Epithelial cell of prostate (primary cell): ENCODE measurements at regions not wholly inside any gene's neighbourhood (a gene's known extent, or its start where the extent isn't known, plus 50 kb on each side); places are given as distances from the start of the nearest gene placed in this dataset.

ENCODE experiments used
- DNase-seq: peaks from one replicate; pipeline ENCODE4 v3.0.0-alpha.2; 2011; ENCODE audit warnings: low read depth, low spot score
- H3K27ac ChIP-seq: fragments of 450-650 bp; 2 replicates; pipeline ENCODE4 v1.5.1; 2017; ENCODE audit warnings: mild to moderate bottlenecking

GRCh38 chr12:87302126-87302745 is 727.0 kb downstream of the C12orf50 start:
- no peak overlapping the region for H3K27ac ChIP-seq
- no peak for DNase-seq

DNA sequence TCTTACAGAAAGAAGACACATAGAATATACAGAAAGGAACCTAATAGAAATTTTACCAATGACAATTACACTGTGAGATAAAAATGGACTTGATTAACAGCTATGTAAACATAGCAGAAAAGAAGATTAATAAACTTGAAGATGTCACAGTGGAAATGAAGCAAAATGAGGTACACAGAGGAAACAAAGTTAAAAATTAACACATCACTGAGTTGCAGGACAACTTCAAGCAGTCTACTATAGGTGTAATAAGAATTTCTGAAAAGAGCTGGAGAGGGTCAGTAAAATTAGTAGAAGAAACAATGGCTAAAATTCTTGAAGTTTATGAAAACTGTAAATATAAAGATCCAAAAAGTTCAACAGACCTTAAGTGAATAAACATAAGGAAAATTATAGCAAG is 738.7 kb downstream of the C12orf50 start:
- no peak overlapping the region for H3K27ac ChIP-seq
- no peak for DNase-seq

DNA sequence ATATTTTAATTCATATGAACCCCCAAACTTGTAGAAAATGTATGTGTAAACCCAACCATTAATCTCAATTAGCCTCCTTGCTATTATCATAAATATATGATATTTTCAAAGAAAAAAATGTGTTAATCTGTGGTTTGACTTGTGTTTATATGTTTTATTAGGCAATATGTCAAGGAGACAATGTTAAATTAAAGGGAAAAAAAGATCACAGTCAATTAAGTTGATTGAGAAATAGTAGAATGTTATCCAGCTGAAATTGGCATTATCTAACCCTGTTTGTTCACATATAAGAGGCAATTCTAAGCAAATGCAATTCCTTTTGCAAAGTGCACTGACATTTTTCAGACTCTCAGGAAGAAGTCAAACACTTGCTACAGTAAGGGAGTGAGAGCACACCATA is 745.3 kb downstream of the C12orf50 start:
- H3K27ac ChIP-seq = no peak overlapping the region
- no peak for DNase-seq

DNA sequence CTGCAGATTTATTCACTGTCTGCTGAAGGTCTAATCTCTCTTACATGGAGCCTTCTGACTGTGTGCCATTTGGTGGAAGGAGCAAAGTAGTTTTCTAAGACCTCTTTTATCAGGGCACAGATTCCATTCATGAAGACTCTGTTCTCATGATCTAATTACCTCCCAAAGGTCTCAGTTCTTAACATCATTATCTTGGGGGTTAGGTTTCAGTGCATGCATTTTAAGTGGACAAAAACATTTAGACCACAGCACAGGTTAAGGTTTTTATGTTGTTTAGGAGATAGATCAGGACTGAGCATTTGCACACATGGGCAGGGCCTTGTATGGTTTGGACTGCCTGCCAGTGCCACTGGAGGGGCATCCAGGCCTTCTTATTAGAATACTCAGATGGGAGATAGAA is 746.1 kb downstream of the C12orf50 start:
- no peak overlapping the region for H3K27ac ChIP-seq
- no peak for DNase-seq

GRCh38 chr12:87280893-87281292 is 748.3 kb downstream of the C12orf50 start:
- no peak for DNase-seq
- H3K27ac ChIP-seq = no peak overlapping the region

DNA sequence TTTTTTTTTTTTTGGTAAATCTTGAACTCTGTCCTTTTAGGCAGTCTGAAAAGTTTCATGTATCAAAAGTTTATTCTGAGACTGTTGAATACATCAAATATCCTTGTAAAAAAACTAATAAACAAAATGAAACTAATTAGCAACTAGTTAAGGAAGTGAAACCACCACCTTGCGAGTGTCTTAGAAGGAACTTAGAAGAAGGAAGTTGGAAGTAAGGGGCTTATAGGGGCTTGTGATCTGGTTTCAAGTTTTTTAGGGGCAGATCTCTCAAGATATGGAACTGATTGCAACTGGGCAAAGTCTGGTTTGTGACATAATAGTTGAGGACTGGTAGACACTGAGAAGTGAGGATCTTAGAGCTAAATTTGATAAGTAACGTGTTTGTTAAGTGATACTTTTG is 748.8 kb downstream of the C12orf50 start:
- no peak for DNase-seq
- no peak overlapping the region for H3K27ac ChIP-seq

DNA sequence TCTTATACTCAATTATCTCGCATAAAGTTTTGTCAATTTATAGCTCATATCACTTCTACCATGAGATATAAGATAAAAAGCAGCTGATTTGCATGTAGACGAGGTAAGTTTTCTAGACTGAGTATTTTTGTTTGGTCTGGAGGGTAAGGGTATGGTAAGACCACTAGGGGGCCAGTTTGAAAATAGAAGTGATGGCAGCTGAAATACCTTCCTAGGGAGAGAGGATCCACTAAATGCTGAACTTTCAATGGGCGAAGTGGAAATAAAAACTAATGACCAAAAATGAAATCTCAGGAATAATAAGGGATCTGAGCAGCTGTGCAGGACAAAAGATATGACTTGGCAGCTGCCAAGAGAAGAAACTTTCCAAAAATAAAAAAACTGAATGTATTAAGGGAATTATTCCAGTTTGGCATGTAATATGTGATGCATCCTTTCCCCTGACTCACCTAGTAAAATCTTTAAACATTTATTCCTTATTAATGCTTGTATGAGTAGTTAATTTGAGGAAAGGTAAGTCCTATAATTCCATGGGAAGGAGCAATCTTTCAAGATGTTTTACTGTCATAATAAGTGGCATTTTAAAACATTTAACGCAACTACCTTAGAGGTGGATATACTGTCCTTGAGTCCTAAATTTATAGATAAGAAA is 754.5 kb downstream of the C12orf50 start:
- DNase-seq = no peak
- no peak overlapping the region for H3K27ac ChIP-seq

GRCh38 chr12:87272851-87273250 is 756.4 kb downstream of the C12orf50 start:
- no peak for DNase-seq
- no peak overlapping the region for H3K27ac ChIP-seq

- no peak for DNase-seq
- no peak overlapping the region for H3K27ac ChIP-seq
Measured at GRCh38 chr12:87270919-87271318, 758.3 kb downstream of the C12orf50 start.

DNA sequence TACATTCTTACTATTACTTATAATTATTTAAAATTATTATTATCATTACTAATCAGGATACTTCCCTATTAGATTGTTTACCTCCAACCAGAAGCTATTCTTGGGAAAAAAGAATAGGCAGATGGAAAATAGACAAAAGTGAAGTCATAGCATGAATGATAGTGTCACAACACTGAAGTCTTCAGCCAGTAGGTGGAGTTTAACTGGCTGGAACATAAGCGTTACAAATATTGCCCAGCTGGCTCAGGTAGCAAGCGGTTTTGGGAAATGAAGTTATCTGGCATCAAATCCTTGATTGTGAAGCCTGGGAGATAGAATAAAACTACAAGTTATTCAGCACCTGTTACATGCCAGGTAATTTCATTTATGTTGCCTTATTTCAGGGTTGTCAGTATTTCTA is 762.9 kb downstream of the C12orf50 start:
- no peak overlapping the region for H3K27ac ChIP-seq
- DNase-seq = no peak

DNA sequence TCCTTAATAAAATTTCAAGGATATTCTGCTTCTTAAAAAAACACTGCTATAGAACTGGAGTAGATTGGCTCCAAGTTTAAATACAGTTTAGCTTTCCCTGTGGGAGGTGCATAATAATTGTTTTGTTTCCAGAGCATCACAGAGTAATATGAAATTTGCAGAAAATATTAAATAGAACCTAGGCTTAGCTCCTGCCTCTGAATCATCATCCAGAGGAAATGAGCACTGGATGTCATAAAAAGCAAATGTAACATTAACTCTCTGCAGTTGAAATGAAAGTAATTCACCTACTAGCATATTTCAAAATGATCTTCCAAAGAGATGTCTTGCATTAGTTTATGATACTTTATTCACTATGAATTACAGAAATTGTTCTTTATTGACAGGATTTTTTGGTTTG is 769.8 kb downstream of the C12orf50 start:
- no peak for DNase-seq
- H3K27ac ChIP-seq = no peak overlapping the region

DNA sequence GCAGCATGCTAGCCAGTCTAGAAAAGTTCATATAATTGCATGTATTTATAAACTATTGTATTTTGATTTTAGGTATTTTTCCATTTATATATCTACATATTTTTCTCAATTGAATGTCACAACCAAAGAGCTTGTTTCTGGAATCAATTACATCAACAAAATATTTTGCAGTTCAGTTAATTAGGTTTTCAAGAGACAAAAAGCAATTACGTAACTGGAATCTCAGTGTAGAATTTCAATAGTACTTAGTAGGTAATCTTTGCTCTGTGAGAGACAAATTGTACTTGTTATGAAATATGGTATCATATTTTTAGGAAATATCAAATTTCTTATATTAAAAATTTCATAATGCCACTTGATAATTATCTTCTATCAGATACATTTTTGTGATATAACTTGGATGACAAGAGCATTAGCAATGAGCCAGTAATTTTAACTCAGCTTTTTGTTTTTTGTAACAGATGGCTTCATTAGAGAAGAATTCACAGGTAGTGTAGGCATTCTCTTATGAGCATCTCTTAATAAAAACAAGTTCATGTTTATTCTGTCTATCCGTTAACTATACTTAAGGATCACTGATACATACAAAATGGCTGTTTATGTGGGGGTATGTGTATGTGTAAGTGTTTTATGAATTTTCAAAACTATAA is 774.7 kb downstream of the C12orf50 start:
- DNase-seq = no peak
- no peak overlapping the region for H3K27ac ChIP-seq

GRCh38 chr12:87253157-87253556 is 776.0 kb downstream of the C12orf50 start:
- no peak overlapping the region for H3K27ac ChIP-seq
- DNase-seq = no peak

DNA sequence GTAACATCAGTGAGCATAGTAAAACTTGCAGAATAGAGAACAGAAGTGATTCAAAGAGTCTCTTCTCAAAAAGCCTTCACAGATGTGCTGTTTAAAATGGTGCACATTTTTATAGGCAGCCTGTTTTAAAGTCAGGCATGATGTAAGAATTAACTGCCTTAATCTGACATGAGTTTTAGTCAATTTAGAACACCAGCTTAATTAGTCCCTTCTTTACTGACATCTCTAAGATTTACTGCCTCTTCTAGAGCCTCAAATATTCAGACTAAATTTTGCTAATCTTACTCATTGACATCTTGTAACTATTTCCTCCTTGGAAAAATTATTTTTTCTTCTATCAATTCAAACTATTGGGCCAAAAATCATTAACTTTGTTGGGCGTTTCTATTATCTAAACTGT is 782.5 kb downstream of the C12orf50 start:
- no peak overlapping the region for H3K27ac ChIP-seq
- DNase-seq = no peak

GRCh38 chr12:87238466-87238865 is 790.7 kb downstream of the C12orf50 start:
- no peak overlapping the region for H3K27ac ChIP-seq
- DNase-seq = no peak

DNA sequence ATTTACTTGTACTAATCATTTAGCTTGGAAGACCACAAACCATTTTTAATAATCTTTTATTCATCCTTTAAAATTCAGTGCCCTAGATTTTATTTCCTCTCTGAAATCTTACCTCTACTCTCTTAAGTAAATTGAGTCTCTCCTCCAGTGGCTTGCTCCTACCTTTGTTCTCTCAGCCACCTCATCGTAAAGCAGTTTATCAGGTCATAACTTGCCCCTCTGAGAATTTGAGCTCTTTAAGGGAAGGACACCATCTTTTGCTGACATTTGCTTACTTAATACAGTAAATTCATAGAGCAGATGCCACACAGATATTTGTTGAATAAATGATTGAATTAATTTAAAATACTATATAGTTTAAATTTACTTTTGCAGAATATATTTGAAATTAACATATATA is 794.3 kb downstream of the C12orf50 start:
- no peak for DNase-seq
- H3K27ac ChIP-seq = no peak overlapping the region

GRCh38 chr12:87233671-87234070 is 795.5 kb downstream of the C12orf50 start:
- H3K27ac ChIP-seq = no peak overlapping the region
- no peak for DNase-seq

DNA sequence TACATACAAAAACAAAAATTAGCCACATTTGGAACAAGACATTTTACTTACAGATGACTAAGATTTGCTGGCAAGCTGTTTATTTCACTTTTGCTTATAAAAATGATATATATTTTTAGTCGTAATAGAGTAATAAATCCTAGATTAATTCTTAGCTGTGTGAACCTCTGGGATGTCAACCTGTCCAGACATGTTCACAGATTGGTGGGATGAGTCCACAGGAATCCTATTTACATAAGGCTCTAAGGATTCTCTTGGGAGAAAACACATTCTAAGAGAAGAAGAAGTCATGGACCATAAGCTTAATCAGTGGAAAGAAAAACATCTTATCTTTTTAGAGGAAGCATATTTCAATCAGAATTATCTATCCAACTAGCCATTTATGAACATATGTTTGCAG is 797.4 kb downstream of the C12orf50 start:
- H3K27ac ChIP-seq = no peak overlapping the region
- DNase-seq = no peak

- no peak for DNase-seq
Measured at GRCh38 chr12:87230441-87230840, 798.8 kb downstream of the C12orf50 start.

GRCh38 chr12:87227162-87227561 is 802.0 kb downstream of the C12orf50 start:
- no peak overlapping the region for H3K27ac ChIP-seq
- no peak for DNase-seq

More at GRCh38 chr12:87230441-87230840, 798.8 kb downstream of the C12orf50 start:
- H3K27ac ChIP-seq = no peak overlapping the region

GRCh38 chr12:87217491-87217890 is 811.7 kb downstream of the C12orf50 start:
- no peak for DNase-seq
- H3K27ac ChIP-seq = no peak overlapping the region

GRCh38 chr12:87216436-87216835 is 812.8 kb downstream of the C12orf50 start:
- H3K27ac ChIP-seq = no peak overlapping the region
- DNase-seq = no peak
